ENCODE measurements at regions not wholly inside any gene's neighbourhood (a gene's known extent, or its start where the extent isn't known, plus 50 kb on each side); places are given as distances from the start of the nearest gene placed in this dataset.

GRCh38 chr4:167934216-167934615 lies 158.1 kb upstream of the ANXA10 start:
- TF ChIP-seq MAX (IDR thresholded peaks at IDR 0.05) (no peak), HDAC2 (IDR thresholded peaks at IDR 0.05) (no peak), CBX2 (IDR thresholded peaks at IDR 0.05; ENCODE audit: borderline replicate concordance, low read depth) (no peak), HMGXB4 (CRISPR knock-in tag; IDR thresholded peaks at IDR 0.05; ENCODE audit: borderline replicate concordance) (no peak), HOXB5 (CRISPR knock-in tag; IDR thresholded peaks at IDR 0.05) (no peak), GATA3 (IDR thresholded peaks at IDR 0.05; ENCODE audit: borderline replicate concordance) (no peak), CTCF (IDR thresholded peaks at IDR 0.05) (no peak), HEYL (CRISPR knock-in tag; IDR thresholded peaks at IDR 0.05) (no peak), ZSCAN20 (CRISPR knock-in tag; IDR thresholded peaks at IDR 0.05) (no peak), E2F6 (IDR thresholded peaks at IDR 0.05; ENCODE audit: borderline replicate concordance, low read depth) (no peak), JUNB (IDR thresholded peaks at IDR 0.05) (no peak), USF2 (IDR thresholded peaks at IDR 0.05) (no peak), BCL3 (IDR thresholded peaks at IDR 0.05) (no peak)
- POLR2A ChIA-PET = no interaction called here
- WGBS (ENCODE audit: missing lambda C conversion rate) = 33% methylated on average over 4 of the region's 4 CpGs

GRCh38 chr4:167939863-167940616 lies 152.3 kb upstream of the ANXA10 start:
- Histone ChIP-seq H3K27ac (no peak overlapping the region), H3K4me3 (no peak overlapping the region), H3K4me2 (no peak overlapping the region), H3K4me1 (no peaks in the 10 kb centered on the region), H3K9me3 (no peaks in the 10 kb centered on the region)
- ChIA-PET CTCF (no interaction called here), POLR2A (no interaction called here)
- no peak for ATAC-seq
- FAIRE-seq = no peak
- WGBS (ENCODE audit: missing lambda C conversion rate) = 38% methylated on average over 10 of the region's 10 CpGs
- DNase-seq (ENCODE audit: low read depth in 1 of 2, low spot score in 1 of 2) = no peak
- TF ChIP-seq HOXA7 (CRISPR knock-in tag; IDR thresholded peaks at IDR 0.05) = no peak
- no peak for TF ChIP-seq JUN (IDR thresholded peaks at IDR 0.05)
- no peak for TF ChIP-seq RARB (CRISPR knock-in tag; IDR thresholded peaks at IDR 0.05)
- TF ChIP-seq ZC3H11A (IDR thresholded peaks at IDR 0.05) = no peak
- no peak for TF ChIP-seq CEBPB (IDR thresholded peaks at IDR 0.05)
- TF ChIP-seq HMGXB4 (CRISPR knock-in tag; IDR thresholded peaks at IDR 0.05; ENCODE audit: borderline replicate concordance) = no peak
- TF ChIP-seq PBX3 (IDR thresholded peaks at IDR 0.05) = no peak
- TF ChIP-seq JUNB (IDR thresholded peaks at IDR 0.05) = no peak

More at GRCh38 chr4:167934216-167934615, 158.1 kb upstream of the ANXA10 start:
- DNase-seq (ENCODE audit: low read depth in 1 of 2, low spot score in 1 of 2) = no peak
- Histone ChIP-seq H3K4me1 (no peaks in the 10 kb centered on the region), H3K4me3 (no peak overlapping the region), H3K9me3 (no peaks in the 10 kb centered on the region), H3K27ac (no peak overlapping the region), H3K4me2 (no peak overlapping the region)
- no peak for FAIRE-seq
- no peak for ATAC-seq
- CTCF ChIA-PET = interaction anchor here (0.6 kb wide), 1 partner anchor 401 kb away, joined by 5 read pairs; no protein-coding TSS in a partner anchor

Data from A549 (cell line).